AG04450 (cell line): ENCODE measurements at regions not wholly inside any gene's neighbourhood (a gene's known extent, or its start where the extent isn't known, plus 50 kb on each side); places are given as distances from the start of the nearest gene placed in this dataset.
A peak's percentile ranks its signal among the peaks of the same experiment; 100 is the strongest.

Experiments used
- CTCF ChIA-PET: fragments of 300-600, 350-600 bp; formaldehyde crosslinking; extraction: SDS; loops from one replicate; lab custom pipeline; 2022; ENCODE audit warnings: antibody characterized with exemption, inconsistent platforms; lab: Charles Lee
- POLR2A ChIA-PET: fragments of 350-600 bp; formaldehyde crosslinking; extraction: SDS; loops from one replicate; lab custom pipeline; 2021; ENCODE audit warnings: antibody characterized with exemption, inconsistent platforms; lab: Yijun Ruan, JAX
- DNase-seq: peaks from one replicate; pipeline ENCODE4 v3.0.0-alpha.2; 2011; ENCODE audit warnings: low read depth, low spot score
- H3K27ac ChIP-seq: one replicate; pipeline ENCODE4 v1.5.1; 2012; ENCODE audit warnings: low read depth, low read length, control low read depth
- H3K27me3 ChIP-seq: one replicate; pipeline ENCODE4 v1.6.0; 2012; ENCODE audit warnings: low read length; ENCODE audit not compliant: control insufficient read depth, insufficient read depth
- H3K4me3 ChIP-seq: 2 replicates; pipeline ENCODE4 v1.5.1; 2011; ENCODE audit warnings: mild to moderate bottlenecking, low read depth, low read length, control low read depth
- H3K9me3 ChIP-seq: 2 replicates; pipeline ENCODE4 v1.5.1; 2012; ENCODE audit warnings: low read length; ENCODE audit not compliant: control insufficient read depth, insufficient read depth
- TF ChIP-seq, protein P1 (sequence below): IDR thresholded peaks from 2 replicates; pipeline ENCODE4 v1.5.1; 2011; ENCODE audit warnings: low read depth, low read length, control low read depth, inconsistent platforms

DNA sequence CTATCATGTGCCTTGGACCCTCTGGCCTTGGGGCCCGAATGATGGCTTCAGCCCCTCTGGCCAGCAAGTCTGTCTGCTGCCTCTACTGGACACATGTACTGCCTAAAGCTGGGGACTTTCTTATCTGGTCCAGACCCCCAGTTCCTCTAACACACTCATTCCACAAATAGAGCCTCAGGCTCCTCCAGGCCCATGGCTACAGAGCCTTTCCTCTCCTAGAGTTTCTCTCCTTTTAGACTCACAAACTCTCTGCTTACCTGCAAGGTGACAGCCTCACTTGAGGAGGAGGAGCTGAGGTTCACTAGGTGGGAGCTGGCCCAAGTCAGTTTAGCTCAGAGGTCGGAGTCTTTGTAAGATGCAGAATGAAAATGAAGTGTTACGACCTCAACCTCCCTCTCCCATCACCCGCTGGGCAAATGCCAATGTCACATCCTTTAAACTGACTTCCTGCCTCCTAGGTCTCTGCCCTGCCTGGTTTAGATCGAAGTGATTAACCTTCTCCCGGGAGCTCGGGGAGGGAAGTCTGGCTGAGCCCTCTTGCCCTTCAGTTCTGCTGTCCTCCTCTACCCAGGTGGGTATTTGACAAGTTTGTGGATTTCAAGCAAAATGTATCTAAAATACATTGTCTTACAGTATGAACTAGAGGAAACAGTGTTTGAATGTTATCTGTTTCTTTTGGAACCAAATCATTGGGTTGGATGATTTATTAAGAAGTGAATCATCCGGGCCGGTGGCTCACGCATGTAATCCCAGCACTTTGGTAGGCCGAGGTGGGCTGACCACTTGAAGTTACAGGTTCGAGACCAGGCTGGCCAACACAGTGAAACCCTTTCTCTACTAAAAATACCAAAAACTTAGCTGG lies 71.9 kb upstream of the TNS3 start:
- no peak for DNase-seq
- no peak overlapping the region for H3K4me3 ChIP-seq
- H3K27ac ChIP-seq, result peak overlapping the region; percentile 43
- H3K27me3 ChIP-seq, result no peaks in the 10 kb centered on the region
- H3K9me3 ChIP-seq, result no peaks in the 10 kb centered on the region
- CTCF ChIA-PET, result interaction anchor here (0.5 to 2.1 kb wide), 3 partner anchors 17 to 388 kb away, joined by 6 to 10 read pairs (median 7); no protein-coding TSS in a partner anchor
- TF ChIP-seq, protein P1, sequence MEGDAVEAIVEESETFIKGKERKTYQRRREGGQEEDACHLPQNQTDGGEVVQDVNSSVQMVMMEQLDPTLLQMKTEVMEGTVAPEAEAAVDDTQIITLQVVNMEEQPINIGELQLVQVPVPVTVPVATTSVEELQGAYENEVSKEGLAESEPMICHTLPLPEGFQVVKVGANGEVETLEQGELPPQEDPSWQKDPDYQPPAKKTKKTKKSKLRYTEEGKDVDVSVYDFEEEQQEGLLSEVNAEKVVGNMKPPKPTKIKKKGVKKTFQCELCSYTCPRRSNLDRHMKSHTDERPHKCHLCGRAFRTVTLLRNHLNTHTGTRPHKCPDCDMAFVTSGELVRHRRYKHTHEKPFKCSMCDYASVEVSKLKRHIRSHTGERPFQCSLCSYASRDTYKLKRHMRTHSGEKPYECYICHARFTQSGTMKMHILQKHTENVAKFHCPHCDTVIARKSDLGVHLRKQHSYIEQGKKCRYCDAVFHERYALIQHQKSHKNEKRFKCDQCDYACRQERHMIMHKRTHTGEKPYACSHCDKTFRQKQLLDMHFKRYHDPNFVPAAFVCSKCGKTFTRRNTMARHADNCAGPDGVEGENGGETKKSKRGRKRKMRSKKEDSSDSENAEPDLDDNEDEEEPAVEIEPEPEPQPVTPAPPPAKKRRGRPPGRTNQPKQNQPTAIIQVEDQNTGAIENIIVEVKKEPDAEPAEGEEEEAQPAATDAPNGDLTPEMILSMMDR, result peak; percentile 18; the same call in 1 of the 2 replicates
- POLR2A ChIA-PET, result interaction anchor here (0.7 to 1.6 kb wide), 4 partner anchors 13 to 130 kb away, joined by 3 to 7 read pairs (median 5); no protein-coding TSS in a partner anchor

DNA sequence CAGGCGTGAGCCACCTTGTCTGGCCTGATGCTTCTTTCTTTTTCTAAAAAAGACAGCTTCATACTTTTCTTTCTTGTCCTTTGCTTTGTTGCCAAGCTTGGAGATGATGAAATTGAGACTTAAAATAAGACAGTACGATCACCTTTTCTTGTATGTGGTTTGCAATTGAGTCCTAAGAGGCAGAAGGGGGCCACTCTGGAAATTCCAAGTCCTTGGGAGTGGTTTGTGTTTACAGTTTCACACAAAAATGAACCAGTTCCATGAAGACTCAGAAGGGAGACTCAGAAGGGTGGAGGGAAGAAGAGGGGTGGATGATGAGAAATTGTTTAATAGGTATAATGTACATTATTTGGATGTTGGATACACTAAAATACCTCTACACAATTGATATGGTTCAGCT lies 70.7 kb upstream of the TNS3 start:
- Histone ChIP-seq H3K9me3 (no peaks in the 10 kb centered on the region), H3K4me3 (no peak overlapping the region), H3K27me3 (no peaks in the 10 kb centered on the region), H3K27ac (peak overlapping the region; percentile 95)
- CTCF ChIA-PET, result no interaction called here
- no peak for DNase-seq
- POLR2A ChIA-PET, result no interaction called here
- TF ChIP-seq, protein P1, result no peak

DNA sequence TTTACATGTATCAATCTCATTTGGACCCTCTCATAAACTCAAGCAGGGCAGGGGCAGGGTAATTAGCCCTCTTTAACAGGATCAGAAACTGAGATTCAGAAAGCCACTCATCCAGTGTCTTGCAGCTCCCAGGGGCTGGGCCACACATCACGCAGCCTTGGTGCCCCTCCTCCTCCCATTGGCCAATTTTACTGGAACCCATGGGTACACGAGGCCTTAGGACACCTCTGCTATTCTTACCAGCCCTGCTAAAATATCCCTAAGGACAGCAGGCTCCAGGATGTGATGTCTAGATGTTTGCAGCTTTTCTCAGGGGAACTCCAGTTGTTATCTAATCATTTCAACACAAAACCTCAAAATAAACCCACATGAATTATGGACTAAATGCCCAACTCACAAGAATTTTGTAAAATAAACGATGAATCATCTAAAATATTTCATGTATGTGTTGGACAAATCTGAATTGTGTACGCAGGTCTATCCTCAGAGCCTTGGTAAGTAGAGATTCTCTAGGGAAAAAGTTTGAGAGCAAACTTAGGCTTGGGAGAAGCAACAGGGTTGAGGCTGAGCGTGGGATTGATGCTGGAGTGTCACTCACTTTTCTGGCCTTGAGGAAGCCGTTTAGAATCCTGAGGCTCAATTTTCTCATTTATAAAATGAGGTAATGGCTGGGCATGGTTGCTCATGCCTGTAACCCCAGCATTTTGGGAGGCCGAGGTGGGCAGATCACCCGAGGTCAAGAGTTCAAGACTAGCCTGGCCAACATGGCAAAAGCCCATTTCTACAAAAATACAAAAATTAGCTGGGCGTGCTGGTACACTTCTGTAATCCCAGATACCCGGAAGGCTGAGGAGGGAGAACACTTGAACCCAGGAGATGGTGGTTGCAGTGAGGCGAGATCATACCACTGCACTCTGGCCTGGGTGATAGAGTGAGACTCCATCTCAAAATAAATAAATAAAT lies 69.7 kb upstream of the TNS3 start:
- TF ChIP-seq, protein P1, result no peak
- CTCF ChIA-PET, result no interaction called here
- Histone ChIP-seq H3K27me3 (no peaks in the 10 kb centered on the region), H3K9me3 (no peaks in the 10 kb centered on the region), H3K4me3 (no peak overlapping the region), H3K27ac (peak overlapping the region; percentile 95)
- POLR2A ChIA-PET, result interaction anchor here (1.0 to 1.4 kb wide), 4 partner anchors 18 to 132 kb away, joined by 3 to 7 read pairs (median 3); no protein-coding TSS in a partner anchor
- DNase-seq, result peak; percentile 94

DNA sequence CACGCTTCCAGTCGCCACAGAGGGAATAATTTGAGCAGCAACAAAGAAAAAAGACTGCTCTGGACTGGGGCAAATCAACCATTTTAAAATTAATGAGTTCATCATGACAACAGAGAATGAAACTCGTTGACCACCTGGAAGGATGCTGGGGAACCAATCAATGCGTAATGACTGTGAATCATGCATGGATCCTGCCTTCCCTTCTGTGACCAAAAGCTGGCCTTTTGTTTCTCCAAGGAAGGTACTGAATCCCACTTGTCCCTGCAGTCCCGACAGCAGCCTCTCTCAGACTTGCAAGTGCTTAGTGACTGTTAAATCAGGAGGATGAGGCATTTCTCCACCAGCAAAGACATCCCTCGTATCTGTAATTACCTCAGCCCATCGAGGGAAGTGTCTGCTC lies 68.0 kb upstream of the TNS3 start:
- no peaks in the 10 kb centered on the region for H3K27me3 ChIP-seq
- no peak overlapping the region for H3K4me3 ChIP-seq
- DNase-seq, result no peak
- no peaks in the 10 kb centered on the region for H3K9me3 ChIP-seq
- ChIA-PET POLR2A (no interaction called here), CTCF (no interaction called here)
- TF ChIP-seq, protein P1, result no peak
- no peak overlapping the region for H3K27ac ChIP-seq
